ENCODE measurements at regions not wholly inside any gene's neighbourhood (a gene's known extent, or its start where the extent isn't known, plus 50 kb on each side); places are given as distances from the start of the nearest gene placed in this dataset.
"Not testable (repeated sequence)": the region's sequence is repeated elsewhere in the genome, so short reads cannot be mapped to it uniquely, and the experiment has no call there.

DNA sequence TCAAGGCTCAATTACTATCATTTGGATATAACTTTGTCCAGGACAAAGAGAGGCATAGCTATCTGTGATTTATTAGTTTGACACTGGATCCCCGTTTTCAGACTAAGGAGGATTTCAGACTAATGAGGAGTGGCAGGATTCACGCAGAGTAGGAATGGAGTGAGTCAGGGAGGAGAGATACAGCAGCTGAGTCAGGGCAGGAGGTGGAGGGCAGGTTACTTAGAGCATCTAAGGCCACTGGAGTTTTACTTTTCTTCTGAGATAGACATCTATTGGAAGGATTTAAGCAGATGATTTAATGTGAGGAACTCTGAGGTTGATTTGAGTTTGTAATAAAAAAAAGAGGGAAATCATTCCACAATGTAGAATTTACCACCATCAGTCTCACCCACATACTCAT is 110.6 kb downstream of the RPIA start:
- not testable (repeated sequence) for DNase-seq

DNA sequence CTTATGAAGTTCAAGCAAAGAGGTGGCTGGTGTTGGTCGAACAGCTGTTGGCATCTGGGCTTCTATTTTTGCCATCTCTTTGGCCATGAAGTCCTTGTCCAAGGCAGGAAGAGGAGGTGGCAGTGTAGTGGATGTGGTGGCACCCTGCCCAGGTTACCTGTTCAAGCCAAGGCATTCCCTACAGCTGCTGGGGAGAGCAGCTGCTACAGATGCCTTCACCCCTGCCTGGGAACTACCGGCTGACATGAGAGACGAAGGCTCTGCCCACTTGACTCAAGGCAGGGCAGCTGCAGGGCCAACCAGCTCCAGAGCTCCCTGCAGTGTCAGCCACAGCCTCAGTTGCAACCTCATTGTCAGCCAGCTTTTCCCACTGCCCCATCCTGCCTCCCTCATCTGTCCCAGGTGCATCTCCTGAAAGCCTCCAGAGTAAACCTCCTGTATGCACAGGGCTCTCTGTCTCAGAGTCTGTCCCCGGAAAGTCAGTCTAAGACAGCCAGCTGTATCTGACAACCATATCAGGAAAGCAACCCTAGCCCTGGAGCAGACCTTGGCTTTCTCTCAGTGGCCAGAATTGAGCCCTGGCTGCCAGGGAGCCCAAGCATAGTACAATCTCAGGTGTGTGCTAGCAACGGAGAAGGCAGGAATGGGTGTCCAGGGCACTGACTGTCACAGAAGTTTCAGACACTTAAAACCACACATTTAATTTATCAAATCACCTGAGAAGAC is 115.9 kb downstream of the RPIA start:
- DNase-seq, result no peak

DNA sequence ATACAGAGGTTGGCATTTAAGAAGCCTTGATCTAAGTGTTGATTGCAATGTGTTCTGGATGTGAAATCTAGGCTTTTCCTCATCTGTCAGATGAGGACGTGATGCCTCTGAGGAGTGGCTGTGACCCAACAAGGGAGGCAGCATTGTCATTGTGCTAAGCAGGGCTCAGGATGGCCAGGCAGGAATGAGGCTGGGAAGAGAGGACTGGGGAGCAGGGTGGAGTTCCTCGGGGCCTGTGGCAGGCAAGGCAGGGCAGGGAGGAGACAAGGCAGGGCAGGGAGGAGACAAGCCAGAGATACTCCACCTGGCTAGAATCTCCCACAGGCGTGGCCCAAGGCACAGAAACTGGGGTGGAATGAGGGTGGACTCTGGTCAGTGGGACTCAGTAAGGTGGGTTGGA is 116.6 kb downstream of the RPIA start:
- DNase-seq, result no peak

DNA sequence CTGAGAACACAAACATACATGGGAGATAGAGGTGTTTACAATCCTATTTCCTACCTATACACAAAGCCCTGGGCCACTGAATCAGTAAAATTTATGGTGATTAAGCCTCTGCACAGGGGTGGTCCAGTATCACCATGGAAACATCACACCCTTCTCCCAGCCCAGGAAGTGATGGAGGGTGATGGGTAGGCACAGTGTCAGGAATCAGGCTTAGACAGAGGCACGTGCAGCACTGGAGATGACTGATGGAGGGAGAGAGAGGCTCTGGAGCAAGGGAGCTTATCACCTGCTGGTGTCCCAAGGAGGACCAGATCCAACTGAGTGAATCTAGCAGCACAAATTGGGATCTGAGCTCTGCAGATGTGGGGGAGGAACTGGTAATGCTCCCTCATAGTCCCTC is 117.2 kb downstream of the RPIA start:
- DNase-seq, result no peak

DNA sequence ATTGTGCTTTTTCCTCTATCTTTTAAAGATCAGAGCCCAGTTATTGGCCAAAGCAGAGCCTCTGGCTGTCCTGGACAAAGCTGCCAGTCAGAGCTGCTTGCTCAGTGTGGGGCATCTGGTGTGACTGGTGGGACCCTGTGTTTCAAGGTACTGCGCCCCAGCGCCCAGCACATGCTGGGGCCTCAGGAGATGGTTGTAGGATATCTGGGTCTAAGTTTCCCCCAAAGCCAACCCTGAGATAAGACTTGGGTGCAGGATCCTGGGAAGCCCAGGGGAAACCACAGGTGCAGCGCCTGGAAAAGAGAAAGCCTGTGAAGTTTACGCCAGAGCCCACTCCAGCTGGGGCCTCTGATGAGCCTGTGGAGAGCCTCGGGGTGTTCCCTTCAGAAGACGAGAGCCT is 117.7 kb downstream of the RPIA start:
- DNase-seq, result no peak

DNA sequence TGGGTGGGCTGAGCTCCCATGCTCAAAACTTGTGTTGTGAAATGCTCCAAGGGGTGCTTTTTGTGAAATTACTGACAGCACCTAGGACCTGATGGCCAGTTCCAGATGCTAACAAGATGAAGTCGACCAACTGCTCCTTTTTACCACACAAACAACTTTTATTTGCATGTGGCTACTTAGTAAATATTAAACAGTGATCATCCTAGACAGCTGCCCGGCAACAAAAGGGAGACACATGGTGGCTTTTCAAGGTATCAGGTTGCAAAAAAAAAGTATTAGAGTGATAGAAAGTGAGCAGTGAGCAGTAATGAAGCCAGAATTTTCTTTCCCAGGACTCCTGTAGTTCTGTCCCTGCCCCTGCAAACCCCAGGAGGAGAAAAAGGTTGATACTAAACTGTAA is 118.5 kb downstream of the RPIA start:
- no peak for DNase-seq

DNA sequence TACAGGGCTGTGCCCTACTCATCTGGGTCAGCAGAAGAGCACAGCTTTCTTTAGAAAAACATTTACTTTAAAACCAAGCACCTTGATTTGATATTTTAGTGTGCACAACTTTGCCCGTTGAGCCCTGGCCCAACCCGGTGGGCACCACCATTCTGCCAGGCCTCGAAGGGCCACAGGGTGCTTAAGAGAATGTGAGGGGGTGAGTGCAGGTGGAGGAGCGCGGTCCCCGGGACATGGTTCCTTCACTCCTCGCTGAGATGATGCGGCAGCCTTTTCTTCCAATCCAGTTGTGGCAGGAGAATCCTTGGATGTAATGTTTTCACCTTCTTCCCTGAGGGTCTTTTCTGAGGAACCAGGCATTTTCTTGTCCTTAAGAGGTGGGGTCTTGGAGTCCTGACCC is 119.0 kb downstream of the RPIA start:
- DNase-seq, result no peak

DNA sequence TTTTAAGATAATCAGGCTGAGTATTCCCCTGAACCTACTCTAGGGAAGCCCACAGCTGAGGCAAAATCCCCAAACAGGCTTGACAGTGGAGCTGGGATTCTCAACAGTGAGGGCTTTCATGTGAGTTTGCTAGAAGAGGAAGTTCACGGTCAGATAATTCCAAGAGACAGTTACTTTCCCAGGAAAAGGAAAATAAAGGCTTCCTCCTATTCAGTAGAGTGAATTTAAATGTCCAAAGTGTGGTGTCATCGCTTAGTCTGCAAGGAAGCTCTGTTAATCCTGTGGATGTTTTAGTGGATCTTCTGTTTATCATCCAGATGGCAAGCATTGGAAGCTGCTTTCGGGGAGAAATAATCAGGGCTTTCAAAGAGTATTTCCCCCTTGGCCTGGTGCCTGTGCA is 119.8 kb downstream of the RPIA start:
- DNase-seq, result no peak

DNA sequence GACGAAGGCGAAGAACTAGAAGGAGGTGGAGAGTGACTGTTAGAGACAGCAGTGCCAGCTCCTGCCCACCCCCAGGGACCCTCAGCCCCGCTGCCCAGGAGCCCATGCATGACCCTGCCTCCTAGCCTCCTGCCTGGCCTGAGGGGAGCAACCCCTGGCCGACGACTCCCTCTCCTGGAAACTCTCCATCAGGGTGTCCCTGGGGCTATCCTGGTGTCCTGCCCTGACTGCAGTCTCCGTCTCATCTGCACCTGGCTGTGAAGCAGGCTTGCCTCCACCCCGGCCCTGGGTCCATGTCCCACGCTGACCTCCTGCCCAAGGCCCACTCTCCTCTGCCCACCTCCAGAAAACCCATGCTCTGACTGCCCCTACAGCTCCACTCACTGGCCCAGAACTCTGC is 120.2 kb downstream of the RPIA start:
- DNase-seq, result no peak

DNA sequence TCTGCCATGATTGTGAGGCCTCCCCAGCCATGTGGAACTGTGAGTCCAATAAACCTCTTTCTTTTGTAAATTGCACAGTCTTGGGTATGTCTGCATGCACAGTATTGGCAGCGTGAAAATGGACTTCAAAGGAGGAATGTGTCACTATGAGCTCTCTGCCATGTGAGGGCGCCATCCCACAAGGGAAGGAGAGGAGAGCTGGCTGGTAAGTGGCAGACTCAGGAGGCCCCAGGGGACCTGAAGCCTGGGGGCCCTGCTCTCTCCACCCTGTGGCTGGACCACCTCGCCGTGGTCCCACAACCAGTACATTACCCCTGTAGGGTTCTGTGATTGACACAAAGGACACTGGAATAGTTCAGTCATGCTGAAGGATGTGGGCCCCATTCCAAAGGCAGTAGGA is 122.1 kb downstream of the RPIA start:
- DNase-seq, result no peak

DNA sequence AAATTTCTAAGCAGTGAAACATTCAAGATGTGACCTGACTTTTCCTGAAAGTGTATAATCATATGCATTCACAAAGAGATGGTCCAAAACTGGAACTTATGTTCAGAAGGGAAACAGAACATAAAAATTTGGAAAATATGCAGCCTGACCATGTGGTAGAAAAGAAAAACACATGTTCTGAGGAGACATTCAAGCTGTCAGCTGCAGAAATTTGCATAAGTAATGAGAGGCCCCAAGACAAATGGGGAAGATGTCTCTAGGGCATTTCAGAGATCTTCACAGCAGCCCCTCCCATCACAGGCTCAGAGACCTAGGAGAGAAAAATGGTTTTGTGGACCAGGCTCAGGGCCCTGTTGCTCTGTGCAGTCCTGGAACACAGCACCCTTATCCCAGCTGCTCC is 123.8 kb downstream of the RPIA start:
- DNase-seq, result no peak

DNA sequence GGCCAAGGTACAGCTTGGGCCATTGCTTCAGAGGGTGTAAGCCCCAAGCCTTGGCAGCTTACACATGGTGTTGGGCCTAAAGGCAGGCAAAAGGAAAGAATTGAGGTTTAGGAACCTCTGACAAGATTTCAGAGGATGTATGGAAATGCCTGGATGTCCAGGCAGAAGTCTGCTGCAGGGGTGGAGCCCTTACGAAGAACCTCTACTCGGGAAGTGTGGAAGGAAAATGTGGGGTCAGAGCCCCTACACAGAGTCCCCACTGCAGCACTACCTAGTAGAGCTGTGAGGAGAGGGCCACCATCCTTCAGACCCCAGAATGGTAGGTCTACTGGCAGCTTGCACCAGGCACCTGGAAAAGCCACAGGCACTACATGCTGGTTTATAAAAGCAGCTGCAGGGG is 124.2 kb downstream of the RPIA start:
- DNase-seq, result no peak

DNA sequence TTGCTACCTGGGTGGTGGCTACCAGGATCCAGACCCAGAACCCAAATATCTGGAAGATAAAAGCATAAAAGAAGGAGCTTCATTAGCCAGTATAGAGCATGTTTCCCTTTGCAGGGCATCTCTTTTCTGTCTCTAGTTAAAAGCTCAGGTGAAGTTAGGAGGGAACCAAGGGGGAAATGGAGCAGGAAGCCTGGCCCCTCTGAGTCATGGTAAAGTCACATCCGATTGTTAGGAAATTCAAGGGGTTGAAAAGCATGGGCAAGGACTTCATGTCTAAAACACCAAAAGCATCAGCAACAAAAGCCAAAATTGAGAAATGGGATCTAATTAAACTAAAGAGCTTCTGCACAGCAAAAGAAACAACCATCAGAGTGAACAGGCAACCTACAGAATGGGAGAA is 126.9 kb downstream of the RPIA start:
- no peak for DNase-seq

DNA sequence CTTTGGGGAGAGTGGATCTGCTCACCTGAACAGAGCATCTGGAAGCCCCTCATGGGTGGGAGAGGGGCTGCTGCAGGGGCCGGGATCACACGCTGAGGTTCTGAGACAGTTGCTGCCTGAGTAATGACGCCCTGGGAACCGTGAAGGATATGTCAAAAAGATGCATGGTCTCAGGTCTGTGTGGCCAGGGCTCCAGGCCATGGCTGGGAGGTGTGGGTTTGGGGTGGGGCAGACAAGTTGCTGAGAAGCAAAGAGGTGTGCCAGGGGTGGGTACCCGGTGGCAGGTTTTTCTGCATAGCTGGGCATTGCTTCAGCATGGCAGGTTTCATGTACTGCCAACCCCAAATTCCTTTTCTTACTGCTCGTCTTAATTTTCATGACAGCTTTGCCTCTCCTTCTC is 133.5 kb downstream of the RPIA start:
- DNase-seq, result no peak

DNA sequence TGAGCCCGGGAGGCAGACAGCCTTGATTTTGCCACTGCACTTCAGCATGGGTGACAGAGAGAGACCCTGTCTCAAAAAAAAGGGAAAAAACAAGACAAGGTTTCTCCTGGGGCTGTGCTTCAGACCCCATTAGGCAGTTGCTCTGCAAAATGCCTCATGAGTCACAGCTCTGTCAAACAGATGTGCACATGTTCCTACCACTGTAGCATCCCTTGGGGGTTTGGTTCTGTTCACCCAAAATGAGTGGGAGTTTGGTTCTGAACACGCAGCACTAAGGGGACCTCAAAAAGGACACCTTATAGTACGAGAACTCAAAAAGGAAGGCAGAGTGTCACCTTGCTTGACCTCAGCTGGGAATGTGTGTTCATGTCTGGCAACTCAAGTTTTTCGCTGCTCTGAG is 134.9 kb downstream of the RPIA start:
- no peak for DNase-seq

DNA sequence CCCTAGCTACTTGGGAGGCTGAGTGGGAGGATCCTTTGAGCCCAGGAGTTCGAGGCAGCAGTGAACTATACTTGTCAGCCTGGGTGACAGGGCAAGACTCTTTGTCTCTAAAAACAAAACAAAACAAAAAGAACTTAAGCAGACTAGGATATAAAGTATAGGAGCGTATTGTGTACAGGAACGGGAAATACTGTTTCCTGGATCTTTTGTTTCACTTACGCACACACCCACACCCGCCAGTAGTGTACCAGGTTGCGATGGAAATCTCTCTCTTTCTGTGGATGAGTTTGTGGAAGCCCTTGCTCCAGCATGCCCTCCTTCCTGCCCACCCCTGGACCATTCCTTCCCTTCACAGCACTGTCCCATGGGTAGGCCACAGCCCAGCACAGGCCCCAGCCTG is 136.3 kb downstream of the RPIA start:
- no peak for DNase-seq

DNA sequence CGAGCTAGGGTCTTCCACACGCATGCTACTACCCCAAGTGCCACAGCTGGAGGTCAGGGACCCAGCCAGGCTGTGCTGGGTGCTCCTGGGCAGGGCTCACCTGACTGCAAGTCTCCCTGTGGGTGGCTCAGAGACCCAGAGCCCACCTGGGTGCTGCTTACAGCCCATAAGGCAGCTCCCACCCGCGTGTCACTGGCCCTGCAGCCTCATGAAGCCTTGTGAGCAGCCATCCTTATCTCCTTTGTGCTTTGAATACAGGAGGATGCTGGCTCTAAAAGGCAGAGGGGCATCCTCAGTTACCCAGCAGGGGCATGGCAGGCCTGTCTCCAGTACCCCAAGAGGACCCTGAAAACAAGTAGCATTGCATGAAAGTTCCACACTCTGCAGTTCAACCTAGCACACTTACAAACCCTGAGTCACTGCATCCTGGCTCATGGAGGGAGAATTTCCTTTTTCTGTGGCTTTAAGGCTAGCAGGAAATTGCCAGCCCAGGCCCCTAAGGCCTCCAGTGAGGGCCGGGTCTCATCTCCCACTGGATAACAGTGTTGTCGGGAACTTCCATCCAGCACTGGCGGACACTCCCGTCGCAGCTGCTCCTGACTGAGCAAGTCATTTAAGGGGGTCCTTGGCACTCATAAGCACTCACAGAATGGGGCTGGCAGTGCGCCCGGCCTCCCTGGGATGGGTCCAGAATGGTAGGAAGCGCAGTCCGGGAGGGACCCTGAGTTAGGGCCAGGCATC is 137.1 kb downstream of the RPIA start:
- no peak for DNase-seq

DNA sequence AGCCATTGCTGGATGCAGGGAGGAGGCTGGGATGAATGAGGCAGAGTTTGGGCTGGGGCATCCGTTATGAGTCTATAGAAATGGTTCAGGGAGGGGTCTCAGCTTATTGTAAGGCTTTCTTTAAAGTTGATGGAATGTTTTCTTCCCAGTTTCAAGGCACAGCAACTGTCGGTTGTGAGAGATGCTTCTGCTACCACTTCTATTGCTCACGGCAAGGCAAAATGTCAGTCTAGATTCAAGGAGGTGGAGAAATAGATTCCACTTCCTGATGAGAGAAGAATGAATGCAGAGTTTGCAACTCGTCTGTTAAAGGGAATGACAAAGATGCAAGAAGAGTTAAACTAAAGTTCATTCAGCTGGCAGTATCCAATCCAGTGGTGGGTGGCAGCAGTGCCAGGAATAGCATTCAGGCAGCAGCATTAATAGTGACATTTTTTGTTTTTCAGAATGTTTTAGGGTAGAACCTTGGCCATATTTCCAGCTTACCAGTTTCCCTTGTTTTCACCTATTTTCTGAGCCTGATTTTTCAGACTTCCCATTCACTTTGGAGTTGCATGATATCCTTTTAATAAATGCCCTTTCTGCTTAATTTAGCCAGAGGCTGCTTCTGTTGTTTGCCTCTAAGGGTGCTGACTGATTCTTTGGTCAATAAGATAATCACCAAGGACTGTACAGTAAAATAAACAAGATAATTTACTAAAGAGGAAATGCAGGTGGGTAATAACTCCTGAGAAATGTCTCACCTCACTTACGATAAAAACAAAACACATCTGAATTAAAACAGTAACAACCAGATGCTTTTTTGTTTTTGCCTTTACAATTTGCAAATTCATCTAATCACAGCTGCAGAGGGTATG is 138.4 kb downstream of the RPIA start:
- DNase-seq, result no peak

DNA sequence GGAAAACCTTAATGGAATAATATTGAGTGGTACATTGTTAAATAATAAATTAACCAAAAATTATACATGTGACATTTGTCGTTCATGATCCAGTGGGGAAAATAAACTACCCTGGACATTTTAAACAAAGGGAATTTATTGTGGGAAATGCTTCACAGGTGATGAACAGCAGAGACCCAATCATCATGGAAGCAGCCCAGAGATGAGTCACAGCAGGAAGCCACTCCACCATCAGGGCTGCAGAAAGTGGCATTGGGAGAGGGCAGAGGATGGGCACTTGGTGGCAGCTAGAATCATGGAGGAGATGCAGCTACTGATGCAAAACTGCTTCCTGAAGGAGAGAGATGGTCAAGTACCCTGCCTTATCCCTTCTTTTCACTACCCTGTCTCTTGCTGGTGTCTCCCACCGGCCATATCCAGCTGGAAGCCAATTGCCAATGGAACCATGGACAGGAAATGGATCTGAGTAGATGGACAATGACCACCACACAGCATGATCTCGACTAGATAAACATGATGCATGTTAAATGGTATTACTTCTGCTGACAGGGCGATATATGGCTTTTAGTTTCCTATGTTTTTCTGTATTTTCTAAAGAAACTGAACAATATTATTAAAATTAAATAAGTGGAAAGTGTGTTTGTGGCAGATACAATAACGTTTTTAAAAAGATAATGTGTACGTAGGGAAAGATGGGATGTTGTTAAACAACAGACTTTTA is 139.8 kb downstream of the RPIA start:
- DNase-seq, result no peak

DNA sequence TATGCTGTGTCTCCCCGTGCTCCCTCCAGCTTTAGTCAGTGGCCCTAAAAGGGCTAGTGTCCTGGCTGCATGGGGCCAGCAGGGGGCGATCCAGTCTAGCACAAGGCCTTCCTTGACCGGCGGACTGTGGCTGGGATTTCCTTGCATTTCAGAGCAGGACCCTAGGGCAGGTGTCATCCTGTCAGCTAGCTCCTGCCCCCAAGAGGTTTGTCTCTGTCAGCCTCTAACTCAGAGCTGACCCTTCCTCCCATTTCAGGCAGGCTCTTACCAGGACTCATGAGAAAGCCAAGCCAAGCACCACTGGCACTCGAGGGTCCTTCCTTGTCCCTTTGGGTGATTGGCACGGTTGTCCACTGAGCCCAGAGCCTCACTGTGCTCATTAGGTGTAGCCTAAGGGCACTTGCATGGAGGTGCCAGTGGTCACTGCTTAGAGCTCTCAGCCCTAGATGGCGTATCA is 140.3 kb downstream of the RPIA start:
- DNase-seq, result peak; percentile 72

DNA sequence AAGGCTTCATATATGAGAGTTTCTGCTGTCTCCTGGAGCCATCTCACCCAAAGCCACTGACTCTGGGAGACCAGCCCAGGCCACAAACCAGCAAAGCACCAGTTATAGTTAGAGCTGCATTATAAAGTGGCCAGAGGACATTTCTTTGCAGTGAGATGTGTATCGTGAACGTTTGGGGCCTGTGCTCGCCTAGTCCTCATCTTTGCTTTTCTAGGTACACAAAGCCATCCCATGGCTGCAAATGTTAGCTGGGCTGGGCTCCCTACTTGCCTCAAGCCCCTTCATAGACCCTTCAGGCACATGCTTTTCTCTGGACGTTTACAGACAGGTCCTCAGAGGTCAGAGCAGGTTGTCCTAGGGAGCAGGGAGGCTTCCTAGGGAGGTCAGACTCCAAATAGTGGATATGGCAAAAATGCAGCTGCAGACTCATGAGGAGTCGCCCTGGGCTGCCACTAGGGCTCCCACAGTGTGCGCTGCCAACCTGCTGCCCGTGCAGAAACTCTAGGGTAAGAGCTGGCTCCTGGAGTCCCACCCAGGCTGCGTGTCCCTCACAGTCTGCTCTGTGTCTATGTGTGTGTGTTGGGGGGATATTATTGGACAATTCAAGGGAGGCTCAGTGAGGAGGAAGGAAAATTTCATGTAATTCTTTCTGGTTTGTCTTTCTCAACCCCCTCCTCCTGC is 141.0 kb downstream of the RPIA start:
- DNase-seq, result no peak

DNA sequence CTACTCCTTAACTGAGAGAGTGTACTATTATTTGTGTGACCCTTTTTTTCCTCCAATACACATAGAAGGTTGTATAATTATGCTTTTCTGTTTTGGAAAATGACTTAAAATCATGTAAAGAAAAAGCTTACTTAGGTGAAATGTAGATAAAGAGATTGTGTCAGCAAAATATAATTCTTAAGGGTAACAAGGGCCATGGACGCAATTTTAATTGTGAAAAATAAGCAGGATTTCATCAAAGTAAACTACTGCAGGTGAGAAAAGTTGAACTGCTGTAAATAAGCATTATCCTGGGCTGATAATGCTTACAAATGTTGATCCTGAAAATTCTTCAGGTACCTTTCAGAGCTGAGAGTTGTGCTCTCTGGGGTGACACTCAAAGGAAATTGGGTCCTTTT is 141.5 kb downstream of the RPIA start:
- DNase-seq, result no peak

DNA sequence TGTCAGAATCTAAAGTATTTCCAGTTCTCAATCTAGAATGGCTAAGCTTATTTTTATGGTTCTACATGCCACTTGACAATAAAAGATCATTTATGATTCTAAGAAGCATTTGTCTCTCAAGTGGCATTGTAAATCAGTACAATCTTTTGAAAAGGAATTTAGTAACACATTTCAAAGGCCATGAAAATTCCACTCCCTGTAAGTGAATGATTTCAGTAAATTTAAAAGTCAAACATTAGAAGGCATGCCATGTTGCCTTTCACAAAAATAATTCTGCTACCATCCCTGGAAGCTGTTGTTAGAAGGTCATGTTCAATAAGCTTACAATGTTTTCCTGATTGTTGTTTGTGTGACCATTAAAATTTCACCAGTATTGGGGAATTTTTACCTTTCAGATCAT is 142.9 kb downstream of the RPIA start:
- no peak for DNase-seq

All from activated effector memory CD4-positive, alpha-beta T cell treated with anti-CD3 and anti-CD28 coated beads, Interleukin-2, amount 50 U/mL, for 16 hours (primary cell).